NOMO-1 treated with DMSO at 0.1 percent for 48 hours (cell line): ENCODE measurements at regions not wholly inside any gene's neighbourhood (a gene's known extent, or its start where the extent isn't known, plus 50 kb on each side); places are given as distances from the start of the nearest gene placed in this dataset.

Experiments
- DNase-seq: peaks from one replicate; lab custom pipeline; 2025; ENCODE audit not compliant: unreplicated experiment; lab: John Stamatoyannopoulos, UW

DNA sequence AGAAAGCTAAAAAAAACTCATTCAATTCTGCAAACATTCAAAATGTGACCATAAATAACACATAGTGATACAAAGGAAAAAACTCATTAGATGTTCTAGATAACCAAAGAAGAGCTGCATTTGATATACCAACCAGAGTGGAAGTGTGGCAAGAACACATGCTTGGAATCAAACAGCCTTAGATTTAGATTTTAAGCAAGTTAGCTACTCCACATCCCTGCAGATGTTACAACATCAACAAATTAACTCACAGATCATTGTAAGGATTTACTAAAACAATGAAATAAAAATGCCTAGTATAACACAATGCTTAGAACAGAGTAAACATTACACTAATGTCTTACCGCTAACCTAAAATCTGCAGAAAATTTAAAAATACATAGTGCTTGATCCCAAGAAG, 114.0 kb upstream of the AKIP1 start:
- DNase-seq: no peak

- DNase-seq: no peak
Measured at GRCh38 chr11:8799273-8799672, 111.7 kb upstream of the AKIP1 start.

DNA sequence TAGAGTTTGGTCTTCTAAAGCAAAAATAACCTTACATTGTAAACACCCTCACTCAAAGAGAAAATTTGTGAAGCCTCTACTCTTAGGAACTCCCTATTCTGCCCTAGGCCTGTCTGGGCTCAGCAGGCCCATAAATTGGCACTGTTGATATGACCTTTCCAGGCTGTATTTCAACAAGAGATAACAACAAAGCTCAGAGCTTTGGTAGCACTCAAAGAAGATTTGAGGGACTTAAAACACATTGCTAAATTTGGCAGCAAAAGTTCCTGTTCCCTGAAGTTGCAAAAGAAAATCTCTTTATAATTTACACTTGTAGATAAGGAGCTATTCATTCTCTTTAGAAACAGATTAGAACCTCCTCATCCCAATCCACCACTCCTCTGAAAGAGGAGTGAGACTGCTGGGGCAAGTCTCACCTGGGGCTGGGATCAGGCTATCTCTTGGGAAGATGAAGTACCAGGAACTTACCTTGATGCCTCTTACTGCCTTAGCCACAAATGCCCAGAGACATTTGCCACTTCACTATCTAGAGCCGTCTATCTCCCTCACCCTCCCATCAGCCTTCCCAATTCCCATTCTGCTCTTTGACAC, 110.4 kb upstream of the AKIP1 start:
- no peak for DNase-seq

DNA sequence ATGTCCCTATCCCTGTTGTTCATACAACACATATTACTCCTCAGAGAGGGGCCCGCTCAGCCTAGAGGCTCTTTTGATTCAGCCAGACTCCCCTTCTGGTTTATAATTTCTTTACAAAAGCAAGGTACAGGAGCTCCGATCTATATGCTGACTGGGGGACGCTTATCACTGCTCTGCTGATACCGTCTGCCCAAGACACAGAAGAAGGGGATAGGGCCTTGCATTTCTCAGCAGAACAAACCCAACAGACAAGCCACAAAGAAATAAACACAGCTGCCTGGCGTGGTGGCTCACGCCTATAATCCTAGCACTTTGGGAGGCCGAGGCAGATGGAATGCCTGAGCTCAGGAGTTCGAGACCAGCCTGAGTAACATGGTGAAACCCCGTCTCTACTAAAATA, 109.9 kb upstream of the AKIP1 start:
- DNase-seq: no peak

DNA sequence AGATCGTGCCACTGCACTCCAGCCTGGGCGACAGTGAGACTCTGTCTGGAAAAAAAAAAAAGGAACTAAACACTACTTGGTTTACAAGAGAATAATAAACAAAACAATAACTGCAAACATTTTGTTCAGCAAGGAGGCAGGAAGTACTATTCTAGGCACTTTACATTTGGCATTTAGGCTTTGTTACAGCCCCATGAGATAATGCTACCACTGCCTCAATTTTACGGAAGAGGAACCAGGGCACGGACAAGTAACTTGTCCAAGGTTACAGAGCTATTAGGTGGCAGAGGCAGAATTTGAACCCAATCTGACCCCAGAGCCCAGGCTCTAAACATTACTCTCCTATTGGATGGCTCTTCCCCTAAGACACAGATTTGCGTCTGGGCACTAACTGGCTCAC, 108.7 kb upstream of the AKIP1 start:
- DNase-seq: no peak

- DNase-seq: no peak
Measured at GRCh38 chr11:8803973-8804372, 107.0 kb upstream of the AKIP1 start.

GRCh38 chr11:8805296-8805695, 105.7 kb upstream of the AKIP1 start:
- no peak for DNase-seq

- no peak for DNase-seq
Measured at GRCh38 chr11:8806974-8807373, 104.0 kb upstream of the AKIP1 start.

- no peak for DNase-seq
Measured at GRCh38 chr11:8807544-8808225, 103.3 kb upstream of the AKIP1 start.

DNA sequence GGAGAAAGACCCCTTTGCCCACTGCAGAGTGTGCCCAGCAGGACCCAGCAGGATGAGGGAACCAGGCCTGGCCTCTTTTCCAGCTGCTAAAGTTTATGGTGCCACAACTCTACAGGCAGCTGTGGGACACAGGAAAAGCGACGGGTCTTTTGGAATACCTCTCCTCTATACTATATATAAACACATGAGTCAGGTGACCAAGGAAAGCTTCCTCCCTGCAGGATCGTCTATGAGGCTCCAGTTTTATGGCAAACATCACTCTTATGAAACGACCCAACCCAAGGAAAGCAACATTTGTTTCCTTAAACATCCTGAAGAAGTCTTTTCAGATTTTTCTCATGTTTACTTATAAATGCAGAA, 102.8 kb upstream of the AKIP1 start:
- no peak for DNase-seq

DNA sequence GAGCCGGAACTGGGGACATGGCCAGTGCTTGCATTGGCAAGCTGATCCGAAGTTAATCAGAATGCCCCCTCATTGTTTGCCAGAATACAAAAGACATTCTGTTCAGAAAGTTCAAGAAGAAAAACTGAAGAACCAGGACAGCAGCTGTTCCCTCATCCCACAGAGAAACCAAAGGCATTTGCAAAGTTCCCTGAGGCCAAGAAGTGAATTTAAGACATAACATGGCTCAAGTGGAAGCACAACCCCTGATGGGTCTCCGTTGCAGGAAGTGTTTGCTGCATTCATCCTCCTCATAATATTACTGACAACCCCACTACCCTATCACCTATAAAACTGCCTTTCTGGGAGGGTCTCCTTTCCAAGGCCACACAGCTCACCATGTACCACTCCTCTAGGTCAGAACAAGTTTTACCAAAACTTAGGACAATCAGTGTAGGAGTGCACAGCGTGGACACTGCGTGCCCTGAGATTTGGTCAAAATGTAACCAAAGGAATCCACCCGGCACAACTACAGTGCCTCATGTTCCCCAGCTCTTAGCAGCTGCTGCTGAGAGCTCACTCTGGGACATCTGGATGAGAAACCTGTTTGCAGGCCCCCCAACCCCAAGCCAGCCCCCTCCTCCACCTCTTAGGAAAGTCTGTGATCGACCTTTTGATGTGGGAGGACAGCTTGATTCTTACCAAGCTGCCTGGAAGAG, 101.6 kb upstream of the AKIP1 start:
- DNase-seq: no peak

- DNase-seq: no peak
Measured at GRCh38 chr11:8809939-8810539, 101.0 kb upstream of the AKIP1 start.

DNA sequence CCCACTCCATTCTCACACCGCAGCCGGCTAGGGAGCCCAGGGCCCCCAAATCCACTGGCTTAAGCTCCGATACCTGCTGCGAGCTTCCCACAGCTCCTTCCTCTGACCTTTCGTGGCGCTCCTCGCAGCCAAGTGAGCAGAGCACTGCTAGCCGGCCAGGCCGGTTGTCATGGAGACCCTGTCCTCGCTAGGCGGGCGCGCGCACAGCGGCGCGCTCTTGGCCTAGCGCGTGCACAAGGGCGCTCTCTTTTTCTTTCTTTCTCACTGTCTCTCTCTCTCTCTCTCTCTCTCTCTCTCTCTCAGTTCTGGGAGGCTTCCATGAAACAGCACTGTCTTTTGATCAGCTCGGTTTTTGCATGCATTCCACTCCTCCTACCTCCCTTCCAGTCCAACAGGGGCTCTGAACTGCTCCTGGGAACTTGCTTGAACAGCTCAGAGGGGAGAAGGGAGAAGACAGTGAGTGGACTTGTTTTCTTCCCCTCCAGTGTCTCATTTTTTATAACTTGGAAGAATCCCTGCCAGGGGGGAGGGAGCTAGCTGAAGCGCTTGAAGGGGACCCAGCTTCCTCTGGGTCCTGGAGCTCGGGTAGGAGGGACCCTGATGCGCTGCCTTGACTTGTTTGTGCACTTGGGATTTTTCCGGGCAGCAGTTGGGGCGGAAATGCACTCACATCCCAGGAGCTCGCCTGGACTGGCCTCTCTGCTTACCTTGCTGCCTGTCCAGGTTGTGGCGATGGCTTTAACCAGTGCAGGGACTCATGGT, 100.3 kb upstream of the AKIP1 start:
- DNase-seq: no peak

DNA sequence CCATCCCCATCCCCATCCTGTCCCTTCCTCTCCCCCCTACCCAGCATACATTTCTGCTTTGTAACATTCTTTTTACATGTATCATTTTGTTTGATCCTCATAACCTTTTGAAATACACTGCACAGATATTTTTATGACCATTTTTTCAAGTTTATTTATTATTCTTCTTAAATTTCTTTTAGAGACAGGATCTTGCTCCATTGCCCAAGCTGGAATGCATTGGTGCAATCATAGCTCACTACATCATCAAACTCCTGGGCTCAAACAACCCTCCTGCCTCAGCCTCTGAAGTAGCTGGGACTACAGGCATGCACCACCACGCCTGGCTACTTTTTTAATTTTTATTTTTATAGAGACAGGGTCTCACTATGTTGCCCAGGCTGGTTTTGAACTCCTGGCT, 99.4 kb upstream of the AKIP1 start:
- DNase-seq: no peak

DNA sequence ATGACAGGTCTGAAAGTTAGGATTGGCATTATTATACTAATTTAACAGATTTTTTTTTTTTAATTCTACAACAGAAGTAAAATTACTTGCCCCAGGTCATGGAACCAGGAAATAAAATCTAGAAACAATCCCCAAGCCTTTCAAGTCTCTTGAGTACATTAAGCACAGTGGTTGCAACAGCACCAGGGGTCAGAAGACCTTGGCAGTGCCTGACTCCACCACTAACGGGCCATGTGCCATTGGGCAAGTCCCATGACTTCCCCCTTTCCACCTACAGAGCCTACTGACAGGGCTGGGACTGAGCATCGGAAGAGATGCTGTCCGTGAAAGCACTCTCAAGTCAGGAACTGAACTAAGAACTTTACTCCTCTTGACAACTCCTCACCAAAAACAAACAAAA, 98.6 kb upstream of the AKIP1 start:
- DNase-seq: peak; percentile 72

DNA sequence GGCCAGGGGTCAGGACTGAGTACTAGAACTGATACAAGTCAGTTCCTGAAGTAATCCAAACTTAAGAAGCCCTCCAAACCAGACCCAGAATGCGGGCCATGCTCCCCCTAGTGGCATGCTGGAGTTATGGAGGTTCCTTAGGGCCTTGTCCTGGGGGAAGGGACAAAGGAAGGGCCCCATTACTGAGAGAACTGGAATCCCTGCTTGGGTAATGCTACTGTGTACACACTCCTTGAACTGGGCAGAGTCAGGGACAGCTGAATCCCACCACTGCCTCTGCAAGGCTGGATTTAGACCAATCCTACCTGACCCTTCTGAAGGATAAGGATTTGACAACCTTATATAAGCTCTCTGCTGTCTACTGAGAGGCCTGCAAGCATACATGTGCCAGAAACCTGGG, 97.3 kb upstream of the AKIP1 start:
- DNase-seq: peak; percentile 71

DNA sequence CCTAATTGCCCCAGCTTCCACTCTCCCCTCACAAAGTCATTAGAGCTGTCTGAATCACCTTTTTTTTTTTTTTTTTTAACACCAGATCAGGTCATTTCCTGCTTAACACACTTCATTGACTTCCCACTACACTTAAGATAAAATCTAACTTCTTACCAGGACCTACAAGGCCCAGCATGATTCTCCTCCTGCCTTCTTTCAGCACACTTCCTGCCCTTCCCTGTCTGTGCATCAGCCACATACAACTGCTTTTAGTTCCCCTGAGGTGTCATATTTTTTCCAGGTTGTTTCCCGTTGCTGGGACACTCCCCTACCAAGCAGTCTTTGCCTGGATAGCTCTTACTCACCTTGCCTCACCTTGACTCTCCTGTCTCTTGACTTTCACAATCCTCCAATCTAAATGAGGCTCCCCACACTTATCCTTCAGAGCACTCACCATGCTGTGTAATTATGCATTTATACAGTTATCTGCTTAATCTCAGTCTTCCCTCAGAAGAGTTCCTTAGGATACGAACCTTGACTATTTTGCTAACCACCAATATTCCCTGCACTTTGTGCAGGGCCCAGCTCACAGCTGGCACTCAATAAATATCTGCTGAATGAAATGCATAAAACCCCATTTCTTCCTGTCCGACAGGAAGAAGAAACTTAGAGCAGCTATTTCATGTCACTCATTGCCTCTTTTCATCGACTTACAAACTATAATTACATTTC, 96.6 kb upstream of the AKIP1 start:
- DNase-seq: no peak

GRCh38 chr11:8814923-8815240, 96.1 kb upstream of the AKIP1 start:
- DNase-seq: no peak

DNA sequence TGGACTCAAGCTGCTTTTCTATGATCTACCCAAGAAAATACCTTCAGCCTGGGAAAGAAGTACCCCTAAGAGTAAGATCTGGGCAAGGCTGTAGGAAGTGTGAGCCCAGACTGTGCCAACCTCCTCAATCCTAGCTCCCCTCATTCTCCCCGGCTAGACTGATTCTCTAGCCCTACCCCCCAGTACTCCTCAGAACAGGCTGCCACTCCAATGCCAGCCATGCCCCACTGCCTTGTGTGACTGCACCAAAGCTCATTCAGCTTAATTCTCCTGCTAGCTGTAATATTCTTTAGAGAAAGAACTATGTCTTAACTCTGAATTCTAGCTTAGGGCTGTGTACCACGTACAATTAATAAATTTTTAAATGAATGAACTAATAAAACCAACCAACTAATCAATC, 92.6 kb upstream of the AKIP1 start:
- no peak for DNase-seq

- DNase-seq: no peak
Measured at GRCh38 chr11:8820401-8820800, 90.6 kb upstream of the AKIP1 start.

GRCh38 chr11:8822469-8822868, 88.5 kb upstream of the AKIP1 start:
- no peak for DNase-seq
